Mesendoderm (in vitro differentiated cells): ENCODE measurements at regions not wholly inside any gene's neighbourhood (a gene's known extent, or its start where the extent isn't known, plus 50 kb on each side); places are given as distances from the start of the nearest gene placed in this dataset.
A peak's percentile ranks its signal among the peaks of the same experiment; 100 is the strongest.

Experiments
- DNase-seq: peaks from one replicate; pipeline ENCODE4 v3.0.0; 2013
- H2AK5ac ChIP-seq: 2 replicates; pipeline ENCODE4 v1.6.1; 2013; ENCODE audit warnings: low read length, inconsistent platforms
- H2BK120ac ChIP-seq: 2 replicates; pipeline ENCODE4 v1.6.1; 2013; ENCODE audit warnings: low read depth, mild to moderate bottlenecking, low read length, moderate library complexity, mixed read lengths
- H2BK15ac ChIP-seq: replicated peaks from 2 replicates; pipeline ENCODE4 v1.6.1; 2013; ENCODE audit warnings: low read depth, mild to moderate bottlenecking, moderate library complexity
- H2BK5ac ChIP-seq: 2 replicates; pipeline ENCODE4 v1.6.1; 2013; ENCODE audit warnings: low read length, inconsistent platforms
- H3K18ac ChIP-seq: 2 replicates; pipeline ENCODE4 v1.6.1; 2013; ENCODE audit warnings: mild to moderate bottlenecking, low read length, mixed read lengths
- H3K23ac ChIP-seq: one replicate; pipeline ENCODE4 v1.6.1; 2013; ENCODE audit warnings: low read length
- H3K27ac ChIP-seq: 2 replicates; pipeline ENCODE4 v1.5.1; 2013; ENCODE audit warnings: low read depth, mild to moderate bottlenecking, inconsistent platforms, low read length, moderate library complexity
- H3K27me3 ChIP-seq: 2 replicates; pipeline ENCODE4 v1.6.1; 2013; ENCODE audit warnings: low read length, control low read depth, mild to moderate bottlenecking, inconsistent platforms; ENCODE audit not compliant: insufficient read depth, poor library complexity
- H3K36me3 ChIP-seq: 2 replicates; pipeline ENCODE4 v1.6.1; 2013; ENCODE audit warnings: low read length, inconsistent platforms; ENCODE audit not compliant: control insufficient read depth, insufficient read depth
- H3K4ac ChIP-seq: one replicate; pipeline ENCODE4 v1.6.1; 2013; ENCODE audit warnings: low read depth, mild to moderate bottlenecking, low read length, moderate library complexity
- H3K4me1 ChIP-seq: 2 replicates; pipeline ENCODE4 v1.6.1; 2013; ENCODE audit warnings: low read depth, low read length, inconsistent platforms; ENCODE audit not compliant: control insufficient read depth
- H3K4me2 ChIP-seq: 2 replicates; pipeline ENCODE4 v1.6.1; 2013; ENCODE audit warnings: low read length
- H3K4me3 ChIP-seq: 2 replicates; pipeline ENCODE4 v1.5.1; 2013; ENCODE audit warnings: mild to moderate bottlenecking, low read length
- H3K56ac ChIP-seq: one replicate; pipeline ENCODE4 v1.6.1; 2013; ENCODE audit warnings: low read length
- H3K79me1 ChIP-seq: 2 replicates; pipeline ENCODE4 v1.6.1; 2013; ENCODE audit warnings: low read length, inconsistent platforms
- H3K79me2 ChIP-seq: 2 replicates; pipeline ENCODE4 v1.6.1; 2013; ENCODE audit warnings: mild to moderate bottlenecking, low read length; ENCODE audit not compliant: control insufficient read depth, insufficient read depth
- H3K9ac ChIP-seq: 2 replicates; pipeline ENCODE4 v1.6.1; 2013; ENCODE audit warnings: low read length, inconsistent platforms
- H4K5ac ChIP-seq: one replicate; pipeline ENCODE4 v1.6.1; 2013; ENCODE audit warnings: low read length
- H4K8ac ChIP-seq: one replicate; pipeline ENCODE4 v1.6.1; 2013; ENCODE audit warnings: low read depth, mild to moderate bottlenecking, control low read depth, low read length, moderate library complexity
- WGBS: extraction: QIAGEN DNeasy Blood & Tissue Kit; methylation state at CpG from one replicate; pipeline ENCODE4 v1.1.7; 2013; ENCODE audit warnings: low lambda C conversion rate, missing lambda C conversion rate; ENCODE audit not compliant: insufficient coverage; ENCODE audit errors: extremely low coverage; 5-methylcytosine and 5-hydroxymethylcytosine counted together

DNA sequence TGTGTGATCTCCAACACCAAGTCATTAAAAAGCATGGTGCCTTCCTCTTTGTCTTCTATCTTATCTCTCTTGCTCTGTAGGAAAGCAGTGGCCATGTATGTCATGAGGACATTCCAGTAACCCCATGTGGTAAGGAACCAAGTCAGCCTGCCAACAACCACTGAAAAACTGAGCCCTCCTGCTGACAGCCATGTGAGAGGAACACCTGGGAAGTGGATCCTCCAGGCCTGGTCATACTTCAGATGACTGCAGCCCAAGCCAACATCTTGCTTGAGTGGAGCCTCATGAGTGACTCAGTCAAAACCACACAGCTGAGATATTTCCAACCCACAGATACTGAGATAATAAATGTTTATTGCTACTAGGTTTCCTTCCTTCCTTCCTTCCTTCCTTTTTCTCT is 597.3 kb downstream of the ZIC1 start:
- Histone ChIP-seq H3K9ac (no peak overlapping the region), H2BK5ac (no peak overlapping the region), H4K8ac (no peak overlapping the region), H2BK15ac (no peak overlapping the region), H3K79me2 (no peaks in the 10 kb centered on the region), H4K5ac (no peak overlapping the region), H3K4me2 (no peak overlapping the region), H3K56ac (no peak overlapping the region), H3K79me1 (no peaks in the 10 kb centered on the region), H3K27ac (no peak overlapping the region), H3K23ac (no peak overlapping the region), H3K18ac (no peak overlapping the region), H3K4me1 (no peaks in the 10 kb centered on the region), H3K27me3 (no peaks in the 10 kb centered on the region), H3K4ac (no peak overlapping the region), H2BK120ac (no peak overlapping the region), H3K4me3 (no peak overlapping the region), H3K36me3 (no peaks in the 10 kb centered on the region), H2AK5ac (no peak overlapping the region)
- DNase-seq, result peak; percentile 94

DNA sequence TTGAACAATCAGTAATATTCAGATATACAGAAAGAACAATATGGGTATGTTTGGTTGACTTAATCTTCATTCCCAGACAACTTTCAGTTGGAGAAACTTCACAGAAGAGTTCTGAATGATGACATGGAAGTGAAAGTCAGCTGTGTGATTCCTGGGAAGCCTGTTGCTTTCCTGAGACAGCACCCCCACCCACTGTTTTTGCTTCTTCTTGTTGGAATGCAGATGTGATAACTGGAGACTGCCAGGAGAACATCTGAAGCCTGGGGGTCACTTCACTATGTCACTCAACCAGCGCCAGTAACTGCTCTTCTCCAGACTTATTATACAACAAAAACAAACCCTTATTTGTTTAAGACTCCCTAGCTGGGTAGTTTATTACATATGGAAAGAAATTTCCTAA is 599.4 kb downstream of the ZIC1 start:
- Histone ChIP-seq H3K79me2 (no peaks in the 10 kb centered on the region), H3K4me2 (no peak overlapping the region), H3K36me3 (no peaks in the 10 kb centered on the region), H3K4ac (no peak overlapping the region), H3K4me3 (no peak overlapping the region), H3K27me3 (no peaks in the 10 kb centered on the region), H3K9ac (no peak overlapping the region), H3K27ac (no peak overlapping the region), H3K56ac (no peak overlapping the region), H2BK120ac (no peak overlapping the region), H3K79me1 (no peaks in the 10 kb centered on the region), H2BK5ac (no peak overlapping the region), H3K18ac (no peak overlapping the region), H3K4me1 (no peaks in the 10 kb centered on the region), H4K8ac (no peak overlapping the region), H4K5ac (no peak overlapping the region), H3K23ac (no peak overlapping the region), H2AK5ac (no peak overlapping the region), H2BK15ac (no peak overlapping the region)
- DNase-seq, result peak; percentile 75
- no CpG with 5 or more reads among the region's 1 CpG for WGBS

DNA sequence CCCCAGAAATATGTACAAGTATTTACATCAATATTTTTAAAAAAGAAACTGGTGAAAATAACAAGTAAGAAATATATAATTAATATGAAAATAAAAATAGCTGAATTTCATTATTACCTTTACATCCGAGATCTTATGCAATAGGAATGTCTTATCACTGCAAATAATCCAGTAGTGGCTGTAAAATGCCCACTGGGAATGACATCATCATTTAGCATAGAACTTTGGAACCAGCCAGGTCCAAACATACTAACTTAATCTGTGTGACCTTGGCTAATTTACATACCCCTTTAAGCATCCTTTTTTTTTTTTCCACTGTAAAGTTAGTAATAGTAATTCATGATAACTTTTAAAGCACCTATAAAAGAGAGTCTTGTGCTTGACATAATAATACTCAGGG is 611.7 kb downstream of the ZIC1 start:
- Histone ChIP-seq H3K27me3 (no peaks in the 10 kb centered on the region), H2BK15ac (no peak overlapping the region), H3K18ac (no peak overlapping the region), H3K4ac (no peak overlapping the region), H3K36me3 (no peaks in the 10 kb centered on the region), H3K4me1 (no peaks in the 10 kb centered on the region), H4K8ac (no peak overlapping the region), H2BK5ac (no peak overlapping the region), H2AK5ac (no peak overlapping the region), H3K23ac (no peak overlapping the region), H3K56ac (no peak overlapping the region), H3K79me2 (no peaks in the 10 kb centered on the region), H3K4me2 (no peak overlapping the region), H3K79me1 (no peaks in the 10 kb centered on the region), H2BK120ac (no peak overlapping the region), H3K4me3 (no peak overlapping the region), H3K27ac (no peak overlapping the region), H3K9ac (no peak overlapping the region), H4K5ac (no peak overlapping the region)
- WGBS, result no CpG with 5 or more reads among the region's 1 CpG
- no peak for DNase-seq

DNA sequence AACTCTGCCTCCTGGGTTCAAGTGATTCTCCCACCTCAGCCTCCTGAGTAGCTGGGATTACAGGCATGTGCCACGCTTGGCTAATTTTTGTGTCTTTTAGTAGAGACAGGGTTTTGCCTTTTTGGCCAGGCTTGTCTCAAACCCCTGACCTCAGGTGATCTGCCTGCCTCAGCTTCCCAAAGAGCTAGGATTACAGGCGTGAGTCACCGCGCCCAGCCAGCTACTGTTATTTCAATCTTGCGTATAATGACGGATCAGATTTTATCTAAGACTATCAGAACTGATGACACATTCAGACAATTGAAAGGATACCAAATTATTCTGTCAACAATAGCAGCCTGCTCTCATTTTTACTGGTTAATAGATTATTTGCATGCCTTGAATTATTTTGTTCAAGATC is 612.2 kb downstream of the ZIC1 start:
- no peak overlapping the region for H3K4me3 ChIP-seq
- no peak overlapping the region for H2BK120ac ChIP-seq
- H2BK15ac ChIP-seq, result no peak overlapping the region
- H3K27ac ChIP-seq, result no peak overlapping the region
- no peaks in the 10 kb centered on the region for H3K79me2 ChIP-seq
- H3K36me3 ChIP-seq, result no peaks in the 10 kb centered on the region
- no peak overlapping the region for H3K4me2 ChIP-seq
- no peaks in the 10 kb centered on the region for H3K4me1 ChIP-seq
- H3K4ac ChIP-seq, result no peak overlapping the region
- no peak overlapping the region for H4K5ac ChIP-seq
- no peak overlapping the region for H4K8ac ChIP-seq
- no peaks in the 10 kb centered on the region for H3K27me3 ChIP-seq
- WGBS, result no CpG with 5 or more reads among the region's 6 CpGs
- H2AK5ac ChIP-seq, result no peak overlapping the region
- no peak for DNase-seq
- no peak overlapping the region for H3K56ac ChIP-seq
- no peaks in the 10 kb centered on the region for H3K79me1 ChIP-seq
- no peak overlapping the region for H3K18ac ChIP-seq
- no peak overlapping the region for H3K9ac ChIP-seq
- H3K23ac ChIP-seq, result no peak overlapping the region
- no peak overlapping the region for H2BK5ac ChIP-seq

DNA sequence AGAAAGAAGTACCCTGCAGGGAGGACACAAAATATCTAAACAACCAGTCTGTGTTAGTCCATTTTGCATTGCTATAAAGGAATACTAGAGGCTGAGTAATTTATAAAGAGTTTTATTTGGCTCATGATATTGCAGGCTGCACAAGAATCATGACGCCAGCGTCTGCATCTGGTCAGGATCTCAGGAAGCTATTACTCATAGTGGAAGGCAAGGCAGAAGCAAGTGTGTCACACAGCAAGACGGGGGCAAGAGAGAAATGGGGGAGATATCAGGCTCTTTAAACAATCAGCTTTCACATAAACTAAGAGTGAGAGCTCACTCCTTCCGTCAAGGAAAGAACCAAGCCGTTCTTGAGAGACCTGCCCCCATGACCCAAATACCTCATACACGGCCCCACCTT is 614.8 kb downstream of the ZIC1 start:
- no peak overlapping the region for H3K27ac ChIP-seq
- no peaks in the 10 kb centered on the region for H3K27me3 ChIP-seq
- no peak overlapping the region for H2BK15ac ChIP-seq
- H3K4ac ChIP-seq, result no peak overlapping the region
- DNase-seq, result no peak
- no peak overlapping the region for H2BK5ac ChIP-seq
- H3K56ac ChIP-seq, result no peak overlapping the region
- H3K4me3 ChIP-seq, result no peak overlapping the region
- H3K4me2 ChIP-seq, result no peak overlapping the region
- H4K8ac ChIP-seq, result no peak overlapping the region
- H3K79me2 ChIP-seq, result no peaks in the 10 kb centered on the region
- no peaks in the 10 kb centered on the region for H3K79me1 ChIP-seq
- no peak overlapping the region for H3K23ac ChIP-seq
- H3K4me1 ChIP-seq, result no peaks in the 10 kb centered on the region
- H3K9ac ChIP-seq, result no peak overlapping the region
- H3K18ac ChIP-seq, result no peak overlapping the region
- H3K36me3 ChIP-seq, result no peaks in the 10 kb centered on the region
- no peak overlapping the region for H4K5ac ChIP-seq
- no CpG with 5 or more reads among the region's 6 CpGs for WGBS
- H2AK5ac ChIP-seq, result no peak overlapping the region
- H2BK120ac ChIP-seq, result no peak overlapping the region

DNA sequence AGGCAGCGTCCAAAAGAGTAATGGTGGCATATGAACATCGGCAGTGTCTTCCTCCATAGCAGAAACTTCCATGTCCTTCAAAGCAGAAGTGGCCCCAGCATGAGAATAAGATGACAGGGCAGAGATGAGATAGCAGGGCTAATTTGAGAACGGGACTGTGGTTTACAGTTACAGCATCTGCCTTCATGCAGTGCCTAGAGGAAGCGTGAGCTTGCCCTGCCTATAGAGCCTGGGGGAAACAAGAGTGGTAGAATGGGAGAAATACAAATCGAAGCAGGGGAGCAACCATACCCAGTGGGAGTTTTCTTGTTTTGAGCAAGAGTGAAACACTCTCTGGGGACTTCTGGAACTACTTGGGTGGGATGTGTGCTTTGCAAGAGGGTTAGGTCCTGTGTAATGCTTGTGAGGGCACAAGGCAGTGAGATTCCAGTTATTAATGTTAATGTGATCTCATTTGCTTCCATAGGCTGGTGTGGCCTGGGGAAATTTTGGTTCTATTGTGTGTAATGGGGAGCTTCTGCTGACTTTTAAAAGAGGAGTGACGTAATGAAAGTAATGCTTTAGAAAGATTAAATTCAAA is 616.9 kb downstream of the ZIC1 start:
- Histone ChIP-seq H3K79me1 (no peaks in the 10 kb centered on the region), H4K5ac (no peak overlapping the region), H3K79me2 (no peaks in the 10 kb centered on the region), H3K18ac (no peak overlapping the region), H3K27me3 (no peaks in the 10 kb centered on the region), H3K27ac (no peak overlapping the region), H3K4me2 (no peak overlapping the region), H3K4me1 (no peaks in the 10 kb centered on the region), H3K4ac (no peak overlapping the region), H2BK15ac (no peak overlapping the region), H3K23ac (no peak overlapping the region), H3K56ac (no peak overlapping the region), H2BK5ac (no peak overlapping the region), H4K8ac (no peak overlapping the region), H2AK5ac (no peak overlapping the region), H3K9ac (no peak overlapping the region), H3K4me3 (no peak overlapping the region), H2BK120ac (no peak overlapping the region), H3K36me3 (no peaks in the 10 kb centered on the region)
- no CpG with 5 or more reads among the region's 6 CpGs for WGBS
- no peak for DNase-seq
